Left ventricle myocardium inferior (tissue), 1 donor: ENCODE measurements at regions not wholly inside any gene's neighbourhood (a gene's known extent, or its start where the extent isn't known, plus 50 kb on each side); places are given as distances from the start of the nearest gene placed in this dataset.

ENCODE experiments used
- DNase-seq: peaks from one replicate; pipeline ENCODE4 v3.0.0-alpha.2; 2020
- H3K27ac ChIP-seq: fragments of 200-600 bp; replicated peaks from 2 replicates; pipeline ENCODE4 v1.8.0; 2021
- H3K27me3 ChIP-seq: fragments of 200-600 bp; 2 replicates; pipeline ENCODE4 v1.8.0; 2021; ENCODE audit warnings: low read depth
- H3K36me3 ChIP-seq: fragments of 200-600 bp; 2 replicates; pipeline ENCODE4 v1.8.0; 2021
- H3K4me1 ChIP-seq: fragments of 200-600 bp; 2 replicates; pipeline ENCODE4 v1.8.0; 2021
- H3K4me3 ChIP-seq: fragments of 200-600 bp; 2 replicates; pipeline ENCODE4 v1.8.0; 2021; ENCODE audit warnings: mild to moderate bottlenecking, moderate library complexity
- H3K9me3 ChIP-seq: fragments of 200-600 bp; replicated peaks from 2 replicates; pipeline ENCODE4 v1.8.0; 2021
- intact Hi-C: fragments of 100-400 bp; cut with micrococcal nuclease; formaldehyde crosslinking; loops from one replicate; pipeline ENCODE4 v1.11.0; 2022
- TF ChIP-seq, protein P1 (sequence below): fragments of 200-600 bp; IDR thresholded peaks from 2 replicates; pipeline ENCODE4 v1.8.0; 2021; ENCODE audit warnings: antibody characterized with exemption, mild to moderate bottlenecking, borderline replicate concordance
- donor health status: DM: no; HTN: yes; CAD: no; lungs with severe emphysema.

GRCh38 chr3:76866729-76867408 is 173.0 kb upstream of the ROBO2 start:
- no peaks in the 10 kb centered on the region for H3K27me3 ChIP-seq
- TF ChIP-seq, protein P1, sequence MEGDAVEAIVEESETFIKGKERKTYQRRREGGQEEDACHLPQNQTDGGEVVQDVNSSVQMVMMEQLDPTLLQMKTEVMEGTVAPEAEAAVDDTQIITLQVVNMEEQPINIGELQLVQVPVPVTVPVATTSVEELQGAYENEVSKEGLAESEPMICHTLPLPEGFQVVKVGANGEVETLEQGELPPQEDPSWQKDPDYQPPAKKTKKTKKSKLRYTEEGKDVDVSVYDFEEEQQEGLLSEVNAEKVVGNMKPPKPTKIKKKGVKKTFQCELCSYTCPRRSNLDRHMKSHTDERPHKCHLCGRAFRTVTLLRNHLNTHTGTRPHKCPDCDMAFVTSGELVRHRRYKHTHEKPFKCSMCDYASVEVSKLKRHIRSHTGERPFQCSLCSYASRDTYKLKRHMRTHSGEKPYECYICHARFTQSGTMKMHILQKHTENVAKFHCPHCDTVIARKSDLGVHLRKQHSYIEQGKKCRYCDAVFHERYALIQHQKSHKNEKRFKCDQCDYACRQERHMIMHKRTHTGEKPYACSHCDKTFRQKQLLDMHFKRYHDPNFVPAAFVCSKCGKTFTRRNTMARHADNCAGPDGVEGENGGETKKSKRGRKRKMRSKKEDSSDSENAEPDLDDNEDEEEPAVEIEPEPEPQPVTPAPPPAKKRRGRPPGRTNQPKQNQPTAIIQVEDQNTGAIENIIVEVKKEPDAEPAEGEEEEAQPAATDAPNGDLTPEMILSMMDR, result no peak
- no peak for DNase-seq
- no peaks in the 10 kb centered on the region for H3K4me1 ChIP-seq
- H3K27ac ChIP-seq, result no peak overlapping the region
- peaks cover 13% of the 10 kb centered on the region for H3K9me3 ChIP-seq
- intact Hi-C loops, result no loop called here
- H3K4me3 ChIP-seq, result no peak overlapping the region
- no peaks in the 10 kb centered on the region for H3K36me3 ChIP-seq

DNA sequence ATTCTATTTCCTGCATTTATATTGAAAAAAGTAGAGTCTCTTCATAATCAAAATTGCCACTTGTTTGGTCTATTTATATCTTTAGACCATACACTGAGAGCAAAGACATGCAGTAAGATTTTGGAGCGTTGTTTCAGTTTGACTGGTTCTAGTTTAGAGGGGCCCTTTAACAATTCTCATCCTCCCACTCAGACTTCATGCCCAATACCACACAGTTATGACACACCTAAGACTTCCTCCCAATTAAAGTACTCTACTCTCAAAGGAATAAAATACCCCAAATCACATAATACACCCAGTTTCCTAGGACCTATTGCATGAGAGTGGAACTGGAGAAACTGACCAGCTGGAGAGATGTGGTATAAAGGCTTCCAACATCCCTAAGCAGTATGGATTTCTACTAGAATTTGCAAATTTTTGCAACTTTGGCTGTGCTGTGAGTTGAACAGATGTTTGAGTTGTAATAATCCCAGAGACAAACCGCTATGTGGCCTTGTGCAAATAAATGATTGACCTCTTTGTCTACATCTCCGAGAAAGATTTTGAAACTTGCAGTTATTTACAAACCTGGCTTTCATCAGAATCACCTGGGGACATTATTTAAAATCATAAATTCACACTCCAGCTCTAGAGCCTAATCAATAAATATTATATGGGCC is 170.0 kb upstream of the ROBO2 start:
- H3K36me3 ChIP-seq, result no peaks in the 10 kb centered on the region
- intact Hi-C loops, result no loop called here
- no peaks in the 10 kb centered on the region for H3K4me1 ChIP-seq
- no peaks in the 10 kb centered on the region for H3K27me3 ChIP-seq
- DNase-seq, result no peak
- TF ChIP-seq, protein P1, result no peak
- H3K4me3 ChIP-seq, result no peak overlapping the region
- H3K9me3 ChIP-seq, result peaks cover 18% of the 10 kb centered on the region
- no peak overlapping the region for H3K27ac ChIP-seq

DNA sequence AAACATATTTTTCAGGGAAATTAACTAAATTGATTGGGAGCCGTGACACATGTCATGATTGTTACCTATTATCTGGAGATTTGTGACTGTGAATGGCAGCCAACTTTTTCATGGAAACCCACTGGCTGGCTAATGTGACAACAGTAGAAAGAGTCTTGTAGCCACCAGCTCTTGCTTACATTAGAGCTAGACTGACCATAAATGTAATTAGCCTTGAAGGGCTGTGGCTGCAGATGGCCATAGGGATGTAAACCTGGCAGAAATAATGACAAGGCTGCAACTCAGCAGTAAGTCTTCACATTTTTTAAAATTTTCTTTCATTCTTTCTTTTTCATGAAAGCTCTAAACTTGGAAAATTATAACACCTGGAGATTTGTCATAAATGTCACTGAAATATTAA is 168.2 kb upstream of the ROBO2 start:
- TF ChIP-seq, protein P1, result no peak
- no peak overlapping the region for H3K27ac ChIP-seq
- H3K4me1 ChIP-seq, result no peaks in the 10 kb centered on the region
- H3K4me3 ChIP-seq, result no peak overlapping the region
- no peaks in the 10 kb centered on the region for H3K36me3 ChIP-seq
- intact Hi-C loops, result no loop called here
- peaks cover 18% of the 10 kb centered on the region for H3K9me3 ChIP-seq
- H3K27me3 ChIP-seq, result no peaks in the 10 kb centered on the region
- DNase-seq, result no peak

- Histone ChIP-seq H3K36me3 (no peaks in the 10 kb centered on the region), H3K9me3 (peaks cover 18% of the 10 kb centered on the region), H3K4me3 (no peak overlapping the region), H3K27me3 (no peaks in the 10 kb centered on the region), H3K4me1 (no peaks in the 10 kb centered on the region), H3K27ac (no peak overlapping the region)
- TF ChIP-seq, protein P1, result no peak
- intact Hi-C loops, result no loop called here
- no peak for DNase-seq
Measured at GRCh38 chr3:76872999-76873398, 166.9 kb upstream of the ROBO2 start.

DNA sequence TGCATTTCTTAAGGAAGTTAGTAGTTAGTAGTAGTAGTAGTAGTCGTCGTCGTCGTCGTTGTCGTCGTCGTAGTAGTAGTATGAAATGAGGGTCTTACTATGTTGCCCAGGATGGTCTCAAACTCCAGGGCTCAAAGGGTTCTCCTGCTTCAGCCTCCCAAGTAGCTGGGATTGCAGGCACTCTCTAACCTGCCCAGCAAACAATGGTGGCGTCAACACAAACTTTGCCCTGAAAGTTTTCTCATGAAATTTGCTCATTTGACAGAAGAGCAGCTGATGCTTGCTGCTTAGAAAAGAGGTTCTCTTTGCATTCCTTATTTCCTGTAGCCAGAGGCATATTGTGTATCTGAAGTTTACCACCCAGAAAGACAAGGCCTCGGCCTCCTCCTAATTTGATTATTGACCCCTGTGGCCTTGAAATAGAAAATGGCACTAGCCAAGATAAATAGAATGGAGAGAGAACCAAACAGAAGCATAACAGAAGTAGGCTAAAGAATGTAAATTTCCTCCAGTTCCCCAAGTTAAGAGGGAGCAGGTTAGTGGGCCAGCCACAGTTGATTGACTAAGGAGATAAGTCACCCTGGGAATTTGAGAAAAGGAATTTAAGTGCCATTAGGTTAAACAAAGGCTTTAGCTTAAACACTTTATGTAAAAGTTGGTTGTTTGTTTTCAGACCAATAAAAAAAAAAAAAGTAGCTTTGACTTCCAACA is 166.2 kb upstream of the ROBO2 start:
- intact Hi-C loops, result no loop called here

More for the DNA sequence above, 166.2 kb upstream of the ROBO2 start:
- no peak overlapping the region for H3K27ac ChIP-seq
- H3K36me3 ChIP-seq, result no peaks in the 10 kb centered on the region
- H3K27me3 ChIP-seq, result no peaks in the 10 kb centered on the region
- no peak overlapping the region for H3K4me3 ChIP-seq
- H3K4me1 ChIP-seq, result no peaks in the 10 kb centered on the region
- TF ChIP-seq, protein P1, result no peak
- peaks cover 18% of the 10 kb centered on the region for H3K9me3 ChIP-seq
- DNase-seq, result no peak
